ENCODE measurements at regions not wholly inside any gene's neighbourhood (a gene's known extent, or its start where the extent isn't known, plus 50 kb on each side); places are given as distances from the start of the nearest gene placed in this dataset.

GRCh38 chr13:43979492-43979891 is 99.8 kb downstream of the LACC1 start:
- TF ChIP-seq POLR2A (IDR thresholded peaks at IDR 0.05) = no peak
- TF ChIP-seq, protein P1, sequence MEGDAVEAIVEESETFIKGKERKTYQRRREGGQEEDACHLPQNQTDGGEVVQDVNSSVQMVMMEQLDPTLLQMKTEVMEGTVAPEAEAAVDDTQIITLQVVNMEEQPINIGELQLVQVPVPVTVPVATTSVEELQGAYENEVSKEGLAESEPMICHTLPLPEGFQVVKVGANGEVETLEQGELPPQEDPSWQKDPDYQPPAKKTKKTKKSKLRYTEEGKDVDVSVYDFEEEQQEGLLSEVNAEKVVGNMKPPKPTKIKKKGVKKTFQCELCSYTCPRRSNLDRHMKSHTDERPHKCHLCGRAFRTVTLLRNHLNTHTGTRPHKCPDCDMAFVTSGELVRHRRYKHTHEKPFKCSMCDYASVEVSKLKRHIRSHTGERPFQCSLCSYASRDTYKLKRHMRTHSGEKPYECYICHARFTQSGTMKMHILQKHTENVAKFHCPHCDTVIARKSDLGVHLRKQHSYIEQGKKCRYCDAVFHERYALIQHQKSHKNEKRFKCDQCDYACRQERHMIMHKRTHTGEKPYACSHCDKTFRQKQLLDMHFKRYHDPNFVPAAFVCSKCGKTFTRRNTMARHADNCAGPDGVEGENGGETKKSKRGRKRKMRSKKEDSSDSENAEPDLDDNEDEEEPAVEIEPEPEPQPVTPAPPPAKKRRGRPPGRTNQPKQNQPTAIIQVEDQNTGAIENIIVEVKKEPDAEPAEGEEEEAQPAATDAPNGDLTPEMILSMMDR (IDR thresholded peaks at IDR 0.05 in 4 of 5, conservative IDR thresholded peaks at IDR 0.05 in 1 of 5) = no peak
